Esophagus muscularis mucosa (tissue), 4 donors: ENCODE measurements at regions not wholly inside any gene's neighbourhood (a gene's known extent, or its start where the extent isn't known, plus 50 kb on each side); places are given as distances from the start of the nearest gene placed in this dataset.
"Not testable (repeated sequence)": the region's sequence is repeated elsewhere in the genome, so short reads cannot be mapped to it uniquely, and the experiment has no call there.

ENCODE experiments used
- CTCF ChIP-seq, 3 experiments: fragments of 200-600 bp in 2 of 3; fragments of 450-650 bp in 1 of 3; sonication (generic) in 2 of 3; IDR thresholded peaks; one replicate each; pipeline ENCODE4 v1.5.1; 2017 to 2019; ENCODE audit warnings: antibody characterized with exemption in 3 of 3, mild to moderate bottlenecking in 2 of 3, moderate library complexity in 1 of 3
- EP300 ChIP-seq: sonication (generic); formaldehyde crosslinking; IDR thresholded peaks from one replicate; pipeline ENCODE4 v1.6.1; 2017; ENCODE audit warnings: antibody characterized with exemption
- POLR2A ChIP-seq: fragments of 450-650 bp; IDR thresholded peaks from one replicate; pipeline ENCODE4 v1.6.1; 2017; ENCODE audit warnings: antibody characterized with exemption, moderate library complexity, mild to moderate bottlenecking, low read depth
- POLR2AphosphoS5 ChIP-seq, 2 donors: sonication (generic); formaldehyde crosslinking; IDR thresholded peaks; one replicate each; pipeline ENCODE4 v1.6.1; 2017; ENCODE audit warnings: antibody characterized with exemption in 2 of 2

GRCh38 chr2:106320439-106320838 is 126.3 kb upstream of the UXS1 start:
- not testable (repeated sequence) for TF ChIP-seq CTCF (IDR thresholded peaks at IDR 0.05); POLR2AphosphoS5 (IDR thresholded peaks at IDR 0.05); POLR2A; EP300
